Left lung (tissue), 4 donors: ENCODE measurements at regions not wholly inside any gene's neighbourhood (a gene's known extent, or its start where the extent isn't known, plus 50 kb on each side); places are given as distances from the start of the nearest gene placed in this dataset.

Source experiments
- ATAC-seq: fragments of 200-7000 bp; cut with Tn5 transposase; one replicate; pipeline ENCODE4 v1.9.1; 2020; ENCODE audit warnings: moderate library complexity
- DNase-seq, 4 donors: peaks; one replicate each; pipeline ENCODE4 v3.0.0-alpha.2; 2013 to 2020
- H3K27ac ChIP-seq, 2 donors: fragments of 200-600 bp; sonication (generic) in 1 of 2; one replicate each; pipeline versions ENCODE4 v1.5.0 to v1.8.0; 2020 to 2021
- H3K27me3 ChIP-seq, 2 donors: fragments of 200-600 bp; sonication (generic) in 1 of 2; one replicate each; pipeline versions ENCODE4 v1.5.0 to v1.8.0; 2020 to 2021
- H3K36me3 ChIP-seq, 2 donors: fragments of 200-600 bp; sonication (generic) in 1 of 2; one replicate each; pipeline versions ENCODE4 v1.5.0 to v1.8.0; 2020 to 2021
- H3K4me1 ChIP-seq, 2 donors: fragments of 200-600 bp; one replicate each; pipeline ENCODE4 v1.8.0; 2021
- H3K4me3 ChIP-seq, 2 donors: fragments of 200-600 bp; sonication (generic) in 1 of 2; one replicate each; pipeline versions ENCODE4 v1.5.0 to v1.8.0; 2020 to 2021; ENCODE audit warnings: mild to moderate bottlenecking in 1 of 2
- H3K9me3 ChIP-seq, 2 donors: fragments of 200-600 bp; sonication (generic) in 1 of 2; one replicate each; pipeline versions ENCODE4 v1.5.0 to v1.8.0; 2020 to 2021
- CTCF ChIP-seq, 2 donors: fragments of 200-600 bp; sonication (generic) in 1 of 2; IDR thresholded peaks; one replicate each; pipeline versions ENCODE4 v1.5.0 to v1.8.0; 2021; ENCODE audit warnings: antibody characterized with exemption in 2 of 2
- intact Hi-C, 2 donors: fragments of 100-400 bp; cut with DNase I; formaldehyde crosslinking; loops; one replicate each; pipeline versions ENCODE4 v1.11.2 to v1.14.2; 2022
- donor health status: DM: no; HTN: yes; CAD: no.
- donor health status: DM: no; HTN: no; CAD: no.

GRCh38 chr12:43222796-43223195 is 329.2 kb downstream of the ADAMTS20 start:
- Histone ChIP-seq H3K27ac (no peak overlapping the region), H3K27me3 (no peaks in the 10 kb centered on the region), H3K36me3 (no peaks in the 10 kb centered on the region), H3K4me3 (no peak overlapping the region), H3K9me3 (peaks cover 0 to under 1% of the 10 kb centered on the region in 2 donors), H3K4me1 (no peaks in the 10 kb centered on the region)
- DNase-seq (no peak), ATAC-seq (no peak)
- TF ChIP-seq CTCF (IDR thresholded peaks at IDR 0.05) = no peak
- intact Hi-C loops = no loop called here

- H3K27me3 ChIP-seq = no peaks in the 10 kb centered on the region
- TF ChIP-seq CTCF (IDR thresholded peaks at IDR 0.05) = no peak
- intact Hi-C loops = no loop called here
- H3K4me3 ChIP-seq = no peak overlapping the region
- no peak overlapping the region for H3K27ac ChIP-seq
- no peaks in the 10 kb centered on the region for H3K9me3 ChIP-seq
- no peaks in the 10 kb centered on the region for H3K36me3 ChIP-seq
- peak in 1 of 4 donors; percentile 10 for DNase-seq
- no peak for ATAC-seq
- H3K4me1 ChIP-seq = no peaks in the 10 kb centered on the region
These were observed 330.8 kb downstream of the ADAMTS20 start for GRCh38 chr12:43221216-43221615.

- H3K4me3 ChIP-seq = no peak overlapping the region
- H3K36me3 ChIP-seq = no peaks in the 10 kb centered on the region
- TF ChIP-seq CTCF (IDR thresholded peaks at IDR 0.05) = no peak
- no peaks in the 10 kb centered on the region for H3K9me3 ChIP-seq
- H3K4me1 ChIP-seq = no peaks in the 10 kb centered on the region
- H3K27ac ChIP-seq = no peak overlapping the region
- no peaks in the 10 kb centered on the region for H3K27me3 ChIP-seq
- intact Hi-C loops = no loop called here
- DNase-seq (no peak), ATAC-seq (no peak)
These were observed 335.5 kb downstream of the ADAMTS20 start for GRCh38 chr12:43216490-43216889.

GRCh38 chr12:43214166-43214565 is 337.8 kb downstream of the ADAMTS20 start:
- TF ChIP-seq CTCF (IDR thresholded peaks at IDR 0.05) = no peak
- intact Hi-C loops = no loop called here
- H3K4me1 ChIP-seq = no peaks in the 10 kb centered on the region
- no peaks in the 10 kb centered on the region for H3K9me3 ChIP-seq
- H3K4me3 ChIP-seq = no peak overlapping the region
- no peaks in the 10 kb centered on the region for H3K36me3 ChIP-seq
- no peak overlapping the region for H3K27ac ChIP-seq
- peak in 2 of 4 donors; percentile 7 to 24 for DNase-seq
- ATAC-seq = no peak
- no peaks in the 10 kb centered on the region for H3K27me3 ChIP-seq

DNA sequence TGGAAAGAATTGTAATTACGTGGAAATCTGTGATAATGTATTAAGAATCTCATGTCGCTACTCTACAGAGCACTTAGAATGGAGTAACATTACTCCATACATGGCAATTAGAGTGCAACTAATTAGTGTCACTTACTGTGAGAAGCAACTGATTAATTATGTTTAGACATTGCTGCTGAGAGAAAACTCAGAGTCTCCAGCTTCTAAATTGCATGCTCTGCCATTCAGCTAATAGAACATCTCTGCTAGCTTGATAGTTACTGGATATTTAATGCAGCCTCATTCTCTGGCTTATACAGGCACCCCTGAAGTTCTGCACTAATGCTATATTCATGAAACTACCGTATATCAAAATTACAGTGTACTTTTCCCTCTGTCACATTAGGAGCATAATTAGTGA is 338.4 kb downstream of the ADAMTS20 start:
- no peak for TF ChIP-seq CTCF (IDR thresholded peaks at IDR 0.05)
- H3K27me3 ChIP-seq = no peaks in the 10 kb centered on the region
- H3K4me3 ChIP-seq = no peak overlapping the region
- no peaks in the 10 kb centered on the region for H3K36me3 ChIP-seq
- no peaks in the 10 kb centered on the region for H3K4me1 ChIP-seq
- no peak for ATAC-seq
- H3K27ac ChIP-seq = no peak overlapping the region
- no peaks in the 10 kb centered on the region for H3K9me3 ChIP-seq
- no peak for DNase-seq
- intact Hi-C loops = no loop called here
